ENCODE measurements at regions not wholly inside any gene's neighbourhood (a gene's known extent, or its start where the extent isn't known, plus 50 kb on each side); places are given as distances from the start of the nearest gene placed in this dataset.
A peak's percentile ranks its signal among the peaks of the same experiment; 100 is the strongest.

- no peak overlapping the region for H3K4me3 ChIP-seq (ENCODE audit: low read depth, low read length)
- TF ChIP-seq CTCF (IDR thresholded peaks at IDR 0.05; ENCODE audit: insufficient read depth, low read length), result no peak
- DNase-seq (ENCODE audit: low read depth), result no peak
Observed at GRCh38 chr2:58644451-58644850, 403.3 kb upstream of the FANCL start.

GRCh38 chr2:58641001-58641400, 399.9 kb upstream of the FANCL start:
- H3K4me3 ChIP-seq (ENCODE audit: low read depth, low read length), result no peak overlapping the region
- TF ChIP-seq CTCF (IDR thresholded peaks at IDR 0.05; ENCODE audit: insufficient read depth, low read length), result no peak
- DNase-seq (ENCODE audit: low read depth), result no peak

GRCh38 chr2:58640042-58640441, 398.9 kb upstream of the FANCL start:
- H3K4me3 ChIP-seq (ENCODE audit: low read depth, low read length), result no peak overlapping the region
- DNase-seq (ENCODE audit: low read depth), result no peak
- TF ChIP-seq CTCF (IDR thresholded peaks at IDR 0.05; ENCODE audit: insufficient read depth, low read length), result no peak

GRCh38 chr2:58638256-58638805, 397.2 kb upstream of the FANCL start:
- no peak overlapping the region for H3K4me3 ChIP-seq (ENCODE audit: low read depth, low read length)
- no peak for TF ChIP-seq CTCF (IDR thresholded peaks at IDR 0.05; ENCODE audit: insufficient read depth, low read length)
- peak; percentile 3 for DNase-seq (ENCODE audit: low read depth)

- H3K4me3 ChIP-seq (ENCODE audit: low read depth, low read length), result no peak overlapping the region
- no peak for DNase-seq (ENCODE audit: low read depth)
- no peak for TF ChIP-seq CTCF (IDR thresholded peaks at IDR 0.05; ENCODE audit: insufficient read depth, low read length)
Observed at GRCh38 chr2:58636872-58637271, 395.7 kb upstream of the FANCL start.

- H3K4me3 ChIP-seq (ENCODE audit: low read depth, low read length), result no peak overlapping the region
- TF ChIP-seq CTCF (IDR thresholded peaks at IDR 0.05; ENCODE audit: insufficient read depth, low read length), result no peak
- no peak for DNase-seq (ENCODE audit: low read depth)
Observed at GRCh38 chr2:58635801-58636375, 394.8 kb upstream of the FANCL start.

Data from fibroblast of the aortic adventitia (primary cell).